Upper lobe of right lung (tissue), 1 donor: ENCODE measurements at regions not wholly inside any gene's neighbourhood (a gene's known extent, or its start where the extent isn't known, plus 50 kb on each side); places are given as distances from the start of the nearest gene placed in this dataset.

Experiments
- ATAC-seq: fragments of 200-7000 bp; cut with Tn5 transposase; one replicate; pipeline ENCODE4 v1.9.1; 2020; ENCODE audit warnings: mild to moderate bottlenecking, moderate library complexity
- DNase-seq: peaks from one replicate; pipeline ENCODE4 v3.0.0-alpha.2; 2020
- H3K27ac ChIP-seq: fragments of 200-600 bp; one replicate; pipeline ENCODE4 v1.8.0; 2022
- H3K27me3 ChIP-seq: fragments of 200-600 bp; one replicate; pipeline ENCODE4 v1.8.0; 2022; ENCODE audit warnings: mild to moderate bottlenecking
- H3K36me3 ChIP-seq: fragments of 200-600 bp; one replicate; pipeline ENCODE4 v1.8.0; 2022
- H3K4me1 ChIP-seq: fragments of 200-600 bp; one replicate; pipeline ENCODE4 v1.8.0; 2022
- H3K4me3 ChIP-seq: fragments of 200-600 bp; one replicate; pipeline ENCODE4 v1.8.0; 2022; ENCODE audit warnings: mild to moderate bottlenecking
- H3K9me3 ChIP-seq: fragments of 200-600 bp; one replicate; pipeline ENCODE4 v1.8.0; 2022
- CTCF ChIP-seq: fragments of 200-600 bp; IDR thresholded peaks from one replicate; pipeline ENCODE4 v1.8.0; 2022; ENCODE audit warnings: antibody characterized with exemption
- intact Hi-C: fragments of 100-400 bp; cut with DNase I; formaldehyde crosslinking; loops from one replicate; pipeline ENCODE4 v1.11.0; 2022
- donor health status: DM: no; HTN: yes; CAD: no; lungs with severe emphysema.

GRCh38 chrX:97876697-97877407, 993.1 kb downstream of the RPA4 start:
- Histone ChIP-seq H3K4me1 (no peaks in the 10 kb centered on the region), H3K27ac (no peak overlapping the region), H3K4me3 (no peak overlapping the region), H3K27me3 (no peaks in the 10 kb centered on the region), H3K36me3 (no peaks in the 10 kb centered on the region), H3K9me3 (no peaks in the 10 kb centered on the region)
- ATAC-seq (no peak), DNase-seq (no peak)
- no peak for TF ChIP-seq CTCF
- intact Hi-C loops = no loop called here

- Histone ChIP-seq H3K9me3 (no peaks in the 10 kb centered on the region), H3K4me3 (no peak overlapping the region), H3K27ac (no peak overlapping the region), H3K4me1 (no peaks in the 10 kb centered on the region), H3K27me3 (no peaks in the 10 kb centered on the region), H3K36me3 (no peaks in the 10 kb centered on the region)
- ATAC-seq = no peak
- DNase-seq = no peak
- TF ChIP-seq CTCF = no peak
- intact Hi-C loops = no loop called here
Measured at GRCh38 chrX:97882306-97882705, 998.6 kb downstream of the RPA4 start.

- intact Hi-C loops = no loop called here
- no peak for TF ChIP-seq CTCF
Measured at GRCh38 chrX:97895751-97896150, 1012.0 kb downstream of the RPA4 start.

GRCh38 chrX:97897998-97898397, 1014.3 kb downstream of the RPA4 start:
- Histone ChIP-seq H3K4me1 (no peaks in the 10 kb centered on the region), H3K27me3 (no peaks in the 10 kb centered on the region), H3K27ac (no peak overlapping the region), H3K4me3 (no peak overlapping the region), H3K9me3 (no peaks in the 10 kb centered on the region), H3K36me3 (no peaks in the 10 kb centered on the region)
- DNase-seq = no peak
- ATAC-seq = no peak
- TF ChIP-seq CTCF = no peak
- intact Hi-C loops = no loop called here

More at GRCh38 chrX:97895751-97896150, 1012.0 kb downstream of the RPA4 start:
- H3K9me3 ChIP-seq = no peaks in the 10 kb centered on the region
- no peaks in the 10 kb centered on the region for H3K4me1 ChIP-seq
- no peaks in the 10 kb centered on the region for H3K27me3 ChIP-seq
- H3K4me3 ChIP-seq = no peak overlapping the region
- H3K36me3 ChIP-seq = no peaks in the 10 kb centered on the region
- ATAC-seq (no peak), DNase-seq (no peak)
- no peak overlapping the region for H3K27ac ChIP-seq

- Histone ChIP-seq H3K36me3 (no peaks in the 10 kb centered on the region), H3K9me3 (no peaks in the 10 kb centered on the region), H3K27me3 (no peaks in the 10 kb centered on the region), H3K4me3 (no peak overlapping the region), H3K4me1 (no peaks in the 10 kb centered on the region), H3K27ac (no peak overlapping the region)
- TF ChIP-seq CTCF = no peak
- ATAC-seq (no peak), DNase-seq (no peak)
- intact Hi-C loops = no loop called here
Measured at GRCh38 chrX:97898798-97899197, 1015.1 kb downstream of the RPA4 start.

- ATAC-seq (no peak), DNase-seq (no peak)
- TF ChIP-seq CTCF = no peak
- Histone ChIP-seq H3K4me1 (no peaks in the 10 kb centered on the region), H3K36me3 (no peaks in the 10 kb centered on the region), H3K9me3 (no peaks in the 10 kb centered on the region), H3K4me3 (no peak overlapping the region), H3K27ac (no peak overlapping the region), H3K27me3 (no peaks in the 10 kb centered on the region)
- intact Hi-C loops = no loop called here
Measured at GRCh38 chrX:97907791-97908190, 1024.1 kb downstream of the RPA4 start.
